Naive B cell (primary cell): ENCODE measurements at regions not wholly inside any gene's neighbourhood (a gene's known extent, or its start where the extent isn't known, plus 50 kb on each side); places are given as distances from the start of the nearest gene placed in this dataset.

Experiments used
- ATAC-seq, 2 donors: fragments of 150-1000 bp; cut with Tn5 transposase; 2 replicates each; pipeline ENCODE4 v1.10.0; 2021; ENCODE audit warnings: low read depth in 2 of 2, mild to moderate bottlenecking in 2 of 2, moderate library complexity in 2 of 2
- DNase-seq: peaks from one replicate; pipeline ENCODE4 v3.0.0; 2022
- H3K27ac Mint-ChIP-seq, 6 donors: one replicate each; pipeline ENCODE4 v1.8.0; 2020 to 2022; ENCODE audit warnings: mild to moderate bottlenecking in 6 of 6, mixed read lengths in 6 of 6, moderate library complexity in 5 of 6, inconsistent platforms in 2 of 6
- H3K27me3 Mint-ChIP-seq, 3 donors: one replicate each; pipeline ENCODE4 v1.8.0; 2021 to 2022; ENCODE audit warnings: mixed read lengths in 3 of 3, mild to moderate bottlenecking in 1 of 3
- H3K36me3 Mint-ChIP-seq, 2 donors: one replicate each; pipeline ENCODE4 v1.8.0; 2020 to 2022; ENCODE audit warnings: mixed read lengths in 2 of 2, inconsistent platforms in 1 of 2, mild to moderate bottlenecking in 1 of 2
- H3K4me1 Mint-ChIP-seq, 3 donors: one replicate each; pipeline ENCODE4 v1.8.0; 2020 to 2022; ENCODE audit warnings: mixed read lengths in 3 of 3, inconsistent platforms in 1 of 3, mild to moderate bottlenecking in 1 of 3, moderate library complexity in 1 of 3
- H3K4me3 Mint-ChIP-seq, 8 donors: one replicate each; pipeline ENCODE4 v1.8.0; 2020 to 2022; ENCODE audit warnings: mild to moderate bottlenecking in 8 of 8, mixed read lengths in 8 of 8, moderate library complexity in 8 of 8, inconsistent platforms in 2 of 8
- H3K9me3 Mint-ChIP-seq, 7 donors: one replicate each; pipeline ENCODE4 v1.8.0; 2020 to 2022; ENCODE audit warnings: mixed read lengths in 7 of 7, mild to moderate bottlenecking in 5 of 7, inconsistent platforms in 2 of 7, moderate library complexity in 1 of 7

DNA sequence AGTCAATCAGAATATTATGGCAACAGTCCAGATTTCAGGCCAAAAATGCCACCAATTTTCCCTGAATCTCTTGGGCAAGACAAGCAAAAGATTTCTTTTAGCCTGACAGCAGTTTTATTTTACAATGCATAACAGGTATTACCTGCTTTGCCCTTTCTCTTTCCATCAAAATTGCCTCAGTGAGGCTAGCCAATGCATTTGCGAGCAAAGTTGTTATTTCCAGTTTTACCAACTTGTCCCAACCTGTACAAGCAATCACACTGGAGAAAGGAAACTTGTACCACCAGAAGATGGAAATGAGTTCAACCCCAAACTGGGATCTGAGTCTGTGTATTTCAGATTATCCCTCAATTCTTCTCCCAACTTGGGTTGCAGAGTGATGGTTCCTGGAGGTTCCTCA lies 279.9 kb upstream of the CDYL start:
- no peak overlapping the region for H3K4me3 Mint-ChIP-seq
- peaks cover 3 to 18% (median 15%) of the 10 kb centered on the region in 3 donors for H3K27me3 Mint-ChIP-seq
- H3K27ac Mint-ChIP-seq, result no peak overlapping the region
- H3K36me3 Mint-ChIP-seq, result no peaks in the 10 kb centered on the region
- H3K4me1 Mint-ChIP-seq, result no peaks in the 10 kb centered on the region
- H3K9me3 Mint-ChIP-seq, result peaks cover 0 to 3% (median 0%) of the 10 kb centered on the region in 7 donors
- DNase-seq (no peak), ATAC-seq (no peak)

DNA sequence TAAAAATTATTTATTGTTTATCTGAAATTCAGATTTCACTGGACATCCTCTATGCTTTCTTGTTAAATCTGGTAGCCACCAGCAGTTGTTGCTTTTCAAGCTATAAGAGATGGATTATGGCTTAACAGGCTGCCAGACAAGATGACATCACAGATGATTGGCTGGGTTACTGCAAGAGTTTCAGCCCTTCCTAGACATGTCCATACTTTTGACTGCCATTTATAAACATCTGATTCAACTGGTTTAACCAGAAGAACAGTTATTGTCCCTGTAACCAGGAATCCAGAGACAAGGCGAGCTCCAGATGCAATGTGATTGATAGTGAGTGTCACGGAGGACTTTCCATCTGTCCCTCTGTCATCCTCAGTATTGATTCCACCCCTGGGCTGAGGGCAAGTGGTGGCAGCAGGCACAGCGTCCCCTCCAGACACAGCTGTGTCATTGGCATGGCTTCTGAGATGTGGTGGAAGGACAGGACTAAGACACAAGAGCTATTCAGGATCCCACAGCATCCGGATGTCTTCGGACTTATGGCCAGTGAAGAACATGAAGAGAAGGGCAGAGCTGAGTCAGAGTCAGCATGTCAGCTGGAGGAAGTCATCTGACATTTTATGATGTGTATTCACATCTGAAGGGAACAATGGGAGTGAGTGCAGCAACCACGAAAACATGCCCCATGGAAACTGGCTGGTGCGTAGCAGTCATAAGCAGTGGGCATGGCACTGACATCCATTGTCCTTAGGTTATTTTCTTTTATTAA lies 284.5 kb upstream of the CDYL start:
- ATAC-seq (no peak), DNase-seq (no peak)
- H3K27me3 Mint-ChIP-seq, result peaks cover 0 to 16% (median 10%) of the 10 kb centered on the region in 3 donors
- peaks cover 3 to 29% of the 10 kb centered on the region in 2 donors for H3K36me3 Mint-ChIP-seq
- H3K9me3 Mint-ChIP-seq, result peaks cover 17 to 38% (median 25%) of the 10 kb centered on the region in 7 donors
- peak overlapping the region in 1 of 6 donors; percentile 61 for H3K27ac Mint-ChIP-seq
- peaks cover 0 to 7% (median 5%) of the 10 kb centered on the region in 3 donors for H3K4me1 Mint-ChIP-seq
- H3K4me3 Mint-ChIP-seq, result peak overlapping the region in 1 of 8 donors; percentile 21

DNA sequence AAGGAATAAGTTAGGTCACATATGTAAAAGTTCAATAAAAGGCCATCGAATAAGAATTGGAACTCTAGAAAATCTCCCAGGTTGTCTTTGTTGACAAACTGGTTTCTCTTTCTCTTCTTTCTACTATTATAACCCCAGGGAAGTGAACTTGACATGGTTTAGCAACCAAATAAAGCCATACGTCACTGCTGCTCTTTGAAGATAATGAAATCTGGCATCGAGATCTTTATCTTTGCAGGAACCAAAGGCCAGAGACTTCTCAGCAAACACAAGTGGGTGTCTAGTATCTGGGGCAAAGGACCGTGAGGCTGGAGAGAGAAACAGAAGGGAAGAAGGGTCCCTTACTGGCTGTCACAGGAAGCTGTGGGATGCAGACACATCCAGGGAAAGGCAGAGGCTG lies 286.7 kb upstream of the CDYL start:
- ATAC-seq (no peak), DNase-seq (no peak)
- Mint-ChIP-seq H3K27ac (no peak overlapping the region), H3K9me3 (peaks cover 17 to 57% (median 33%) of the 10 kb centered on the region in 7 donors), H3K27me3 (peaks cover 4 to 24% (median 20%) of the 10 kb centered on the region in 3 donors), H3K36me3 (peaks cover 9 to 43% of the 10 kb centered on the region in 2 donors), H3K4me1 (peaks cover 0 to 7% (median 5%) of the 10 kb centered on the region in 3 donors), H3K4me3 (no peak overlapping the region)

DNA sequence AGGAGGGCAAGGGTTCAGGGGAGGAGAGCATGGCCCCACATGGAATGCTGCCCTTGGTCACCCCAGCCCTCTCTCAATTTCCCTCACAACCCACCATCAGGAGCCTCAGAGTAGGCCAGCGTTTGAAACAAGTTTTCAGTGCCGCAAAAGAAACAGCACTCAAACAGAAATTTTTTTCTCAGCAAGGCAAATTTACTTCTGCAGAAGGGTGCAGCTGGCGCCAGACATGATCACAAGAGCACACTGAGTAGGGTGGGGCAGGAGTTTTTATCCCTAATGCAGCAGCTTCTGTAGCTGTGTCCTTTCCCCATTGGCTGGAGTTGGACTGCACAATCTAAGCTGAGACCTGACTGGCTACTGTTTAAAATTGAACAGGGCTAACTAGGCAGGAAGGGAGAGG lies 287.8 kb upstream of the CDYL start:
- no peak for ATAC-seq
- Mint-ChIP-seq H3K36me3 (peaks cover 9 to 43% of the 10 kb centered on the region in 2 donors), H3K9me3 (peaks cover 17 to 57% (median 33%) of the 10 kb centered on the region in 7 donors), H3K4me3 (no peak overlapping the region), H3K27ac (peak overlapping the region in 2 of 6 donors; percentile 4 to 13), H3K4me1 (peaks cover 0 to 7% (median 5%) of the 10 kb centered on the region in 3 donors), H3K27me3 (peaks cover 4 to 20% (median 19%) of the 10 kb centered on the region in 3 donors)
- no peak for DNase-seq

GRCh38 chr6:4487538-4487937 lies 288.7 kb upstream of the CDYL start:
- no peak overlapping the region for H3K27ac Mint-ChIP-seq
- ATAC-seq, result no peak
- H3K27me3 Mint-ChIP-seq, result peaks cover 4 to 21% (median 21%) of the 10 kb centered on the region in 3 donors
- DNase-seq, result no peak
- no peak overlapping the region for H3K4me3 Mint-ChIP-seq
- peaks cover 17 to 57% (median 36%) of the 10 kb centered on the region in 7 donors for H3K9me3 Mint-ChIP-seq
- H3K4me1 Mint-ChIP-seq, result peaks cover 0 to 7% (median 5%) of the 10 kb centered on the region in 3 donors
- H3K36me3 Mint-ChIP-seq, result peaks cover 9 to 45% of the 10 kb centered on the region in 2 donors

- peaks cover 9 to 51% of the 10 kb centered on the region in 2 donors for H3K36me3 Mint-ChIP-seq
- DNase-seq, result no peak
- peaks cover 17 to 57% (median 35%) of the 10 kb centered on the region in 7 donors for H3K9me3 Mint-ChIP-seq
- H3K27ac Mint-ChIP-seq, result peak overlapping the region in 1 of 6 donors; percentile 51
- H3K4me1 Mint-ChIP-seq, result peaks cover 0 to 7% (median 5%) of the 10 kb centered on the region in 3 donors
- peaks cover 4 to 27% (median 26%) of the 10 kb centered on the region in 3 donors for H3K27me3 Mint-ChIP-seq
- ATAC-seq, result no peak
- H3K4me3 Mint-ChIP-seq, result peak overlapping the region in 1 of 8 donors; percentile 15
Observed at GRCh38 chr6:4486568-4487315, 289.5 kb upstream of the CDYL start.

DNA sequence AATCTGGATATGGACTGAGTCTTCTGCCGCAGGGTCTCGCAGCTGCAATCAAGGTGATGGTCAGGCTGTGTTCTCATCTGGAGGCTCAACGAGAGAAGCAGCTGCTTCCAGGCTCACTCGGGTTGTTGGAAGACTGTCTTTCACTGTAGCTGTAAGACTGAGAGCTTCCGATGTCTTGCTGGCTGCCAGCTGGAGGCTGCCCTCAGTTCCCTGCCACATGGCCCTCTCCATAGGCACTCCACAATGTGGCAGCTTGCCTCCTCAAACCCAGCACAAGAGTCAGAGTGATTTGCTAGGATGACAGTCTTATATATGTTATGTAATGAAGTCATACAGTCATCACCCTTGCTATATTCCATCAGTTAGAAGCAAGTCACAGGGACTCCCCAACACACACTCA lies 290.5 kb upstream of the CDYL start:
- H3K27me3 Mint-ChIP-seq, result peaks cover 10 to 30% (median 25%) of the 10 kb centered on the region in 3 donors
- DNase-seq, result no peak
- ATAC-seq, result no peak
- peaks cover 0 to 7% (median 5%) of the 10 kb centered on the region in 3 donors for H3K4me1 Mint-ChIP-seq
- peaks cover 15 to 57% (median 33%) of the 10 kb centered on the region in 7 donors for H3K9me3 Mint-ChIP-seq
- no peak overlapping the region for H3K27ac Mint-ChIP-seq
- H3K4me3 Mint-ChIP-seq, result no peak overlapping the region
- H3K36me3 Mint-ChIP-seq, result peaks cover 9 to 51% of the 10 kb centered on the region in 2 donors

- no peak for DNase-seq
- no peak for ATAC-seq
- peaks cover 0 to 1% (median 0%) of the 10 kb centered on the region in 3 donors for H3K4me1 Mint-ChIP-seq
- peaks cover 30 to 47% (median 42%) of the 10 kb centered on the region in 3 donors for H3K27me3 Mint-ChIP-seq
- peak overlapping the region in 1 of 8 donors; percentile 79 for H3K4me3 Mint-ChIP-seq
- H3K9me3 Mint-ChIP-seq, result peaks cover 1 to 27% (median 14%) of the 10 kb centered on the region in 7 donors
- peaks cover 6 to 25% of the 10 kb centered on the region in 2 donors for H3K36me3 Mint-ChIP-seq
- H3K27ac Mint-ChIP-seq, result no peak overlapping the region
Observed at GRCh38 chr6:4482461-4482860, 293.7 kb upstream of the CDYL start.

DNA sequence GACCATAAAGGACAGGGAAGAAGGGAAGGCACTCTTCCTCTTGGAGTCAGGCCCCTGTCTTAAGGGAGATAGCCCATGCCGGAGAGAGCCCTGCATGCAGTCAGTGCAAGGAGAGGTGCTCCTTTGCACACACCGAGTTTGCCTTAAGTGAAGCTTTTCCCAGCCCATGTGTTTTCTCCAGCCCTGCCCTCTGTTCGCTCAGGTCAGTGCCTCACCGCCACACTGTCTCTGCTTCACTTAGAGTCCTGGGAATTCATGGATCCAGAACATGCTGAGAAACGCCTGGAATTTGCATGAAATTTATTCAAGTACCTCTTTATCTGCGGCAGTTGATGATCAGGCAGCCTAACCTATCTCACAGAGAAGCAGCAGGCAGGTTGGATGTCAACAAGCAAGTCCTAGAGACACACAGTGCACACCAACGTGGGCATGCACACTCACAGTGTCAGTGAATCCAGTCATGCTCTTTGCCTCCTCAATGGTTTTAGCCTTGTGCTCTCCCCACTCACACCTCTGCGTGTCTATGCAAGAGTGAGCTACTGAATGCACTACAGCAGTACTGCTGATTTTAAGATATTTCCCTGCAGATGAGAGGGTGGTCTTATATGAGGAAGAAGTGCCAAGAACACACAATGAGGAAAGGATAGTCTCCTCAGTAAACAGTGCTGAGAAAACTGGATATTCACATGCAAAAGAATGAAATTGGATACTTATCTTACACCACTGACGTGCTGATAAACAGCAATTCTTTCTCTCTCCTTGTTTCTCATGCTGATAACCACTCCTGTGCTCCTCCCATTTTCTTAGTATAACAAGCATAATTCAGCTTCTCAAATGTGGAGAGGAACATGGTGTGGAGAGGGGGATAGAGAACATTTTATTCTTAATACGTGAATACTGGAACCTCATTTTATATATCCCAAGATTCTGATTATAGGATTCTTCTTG lies 295.1 kb upstream of the CDYL start:
- peaks cover 6 to 21% of the 10 kb centered on the region in 2 donors for H3K36me3 Mint-ChIP-seq
- peaks cover 30 to 56% (median 49%) of the 10 kb centered on the region in 3 donors for H3K27me3 Mint-ChIP-seq
- ATAC-seq (no peak), DNase-seq (no peak)
- no peak overlapping the region for H3K27ac Mint-ChIP-seq
- H3K9me3 Mint-ChIP-seq, result peaks cover 0 to 15% (median 7%) of the 10 kb centered on the region in 7 donors
- H3K4me1 Mint-ChIP-seq, result no peaks in the 10 kb centered on the region
- no peak overlapping the region for H3K4me3 Mint-ChIP-seq

DNA sequence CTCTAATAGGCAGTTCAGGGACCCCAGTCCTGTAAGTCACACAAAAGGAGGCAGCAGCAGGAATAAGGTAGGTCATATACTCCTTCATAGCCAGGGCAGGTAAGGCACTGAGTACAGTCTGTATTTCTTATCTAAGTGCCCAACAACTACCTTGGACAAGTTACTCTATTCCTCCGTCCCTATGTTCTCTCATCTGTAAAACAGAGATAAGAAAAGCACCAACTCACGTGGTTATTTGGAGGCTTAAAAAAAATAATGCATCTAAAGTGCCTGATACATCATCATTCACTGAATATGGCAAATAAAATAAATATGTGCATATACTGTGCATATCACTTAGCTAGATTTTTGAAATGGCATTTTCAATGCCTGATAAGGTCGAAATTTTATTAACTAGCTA lies 298.1 kb upstream of the CDYL start:
- Mint-ChIP-seq H3K27me3 (peaks cover 26 to 48% (median 36%) of the 10 kb centered on the region in 3 donors), H3K9me3 (peaks cover 0 to 13% (median 7%) of the 10 kb centered on the region in 7 donors), H3K36me3 (peaks cover 0 to 10% of the 10 kb centered on the region in 2 donors), H3K27ac (no peak overlapping the region), H3K4me3 (no peak overlapping the region), H3K4me1 (no peaks in the 10 kb centered on the region)
- no peak for DNase-seq
- no peak for ATAC-seq

- H3K4me1 Mint-ChIP-seq, result peaks cover 0 to 4% (median 2%) of the 10 kb centered on the region in 3 donors
- H3K9me3 Mint-ChIP-seq, result peaks cover 14 to 39% (median 34%) of the 10 kb centered on the region in 7 donors
- no peak for DNase-seq
- H3K27me3 Mint-ChIP-seq, result peaks cover 11 to 26% (median 14%) of the 10 kb centered on the region in 3 donors
- ATAC-seq, result no peak
- no peak overlapping the region for H3K4me3 Mint-ChIP-seq
- H3K36me3 Mint-ChIP-seq, result peaks cover 6 to 30% of the 10 kb centered on the region in 2 donors
- no peak overlapping the region for H3K27ac Mint-ChIP-seq
Observed at GRCh38 chr6:4474810-4475209, 301.4 kb upstream of the CDYL start.

GRCh38 chr6:4472969-4473642 lies 303.1 kb upstream of the CDYL start:
- ATAC-seq, result no peak
- Mint-ChIP-seq H3K4me3 (no peak overlapping the region), H3K36me3 (peaks cover 6 to 30% of the 10 kb centered on the region in 2 donors), H3K27me3 (peaks cover 5 to 19% (median 8%) of the 10 kb centered on the region in 3 donors), H3K4me1 (peaks cover 0 to 4% (median 2%) of the 10 kb centered on the region in 3 donors), H3K9me3 (peaks cover 14 to 40% (median 39%) of the 10 kb centered on the region in 7 donors), H3K27ac (peak overlapping the region in 1 of 6 donors; percentile 63)
- DNase-seq, result no peak
